Mammary epithelial cell (primary cell): ENCODE measurements at regions not wholly inside any gene's neighbourhood (a gene's known extent, or its start where the extent isn't known, plus 50 kb on each side); places are given as distances from the start of the nearest gene placed in this dataset.
"Not testable (repeated sequence)": the region's sequence is repeated elsewhere in the genome, so short reads cannot be mapped to it uniquely, and the experiment has no call there.

ENCODE experiments used
- EZH2 ChIP-seq: IDR thresholded peaks from 2 replicates; pipeline ENCODE4 v1.6.1; 2012; ENCODE audit warnings: low read length, inconsistent platforms, borderline replicate concordance
- TF ChIP-seq, protein P1 (sequence below), 2 donors: IDR thresholded peaks in 1 of 2; conservative IDR thresholded peaks in 1 of 2; 2 replicates each; pipeline ENCODE4 v1.5.1; 2011 to 2012; ENCODE audit warnings: inconsistent platforms in 2 of 2, low read length in 2 of 2, mild to moderate bottlenecking in 2 of 2, control low read depth in 1 of 2, low read depth in 1 of 2; ENCODE audit not compliant: insufficient read depth in 1 of 2; ENCODE audit errors: extremely low read depth in 1 of 2

DNA sequence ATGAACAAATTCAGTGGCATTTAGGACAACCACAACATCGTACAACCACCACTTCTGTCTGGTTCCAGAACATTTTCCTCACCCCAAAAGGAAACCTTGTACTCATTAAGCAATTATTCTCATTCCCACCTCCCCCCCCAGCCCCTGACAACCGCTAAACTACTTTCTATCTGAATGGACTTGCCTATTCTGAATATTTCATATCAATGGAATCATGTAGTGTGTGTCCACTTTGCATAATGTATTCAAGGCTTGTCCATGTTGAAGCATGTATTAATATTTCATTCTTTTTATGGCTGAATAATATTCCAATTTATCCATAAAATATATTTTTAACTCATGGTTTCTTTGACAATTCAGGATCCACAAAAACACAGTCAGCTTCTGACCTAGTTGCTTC is 307.2 kb upstream of the PLGLB2 start:
- TF ChIP-seq, protein P1, sequence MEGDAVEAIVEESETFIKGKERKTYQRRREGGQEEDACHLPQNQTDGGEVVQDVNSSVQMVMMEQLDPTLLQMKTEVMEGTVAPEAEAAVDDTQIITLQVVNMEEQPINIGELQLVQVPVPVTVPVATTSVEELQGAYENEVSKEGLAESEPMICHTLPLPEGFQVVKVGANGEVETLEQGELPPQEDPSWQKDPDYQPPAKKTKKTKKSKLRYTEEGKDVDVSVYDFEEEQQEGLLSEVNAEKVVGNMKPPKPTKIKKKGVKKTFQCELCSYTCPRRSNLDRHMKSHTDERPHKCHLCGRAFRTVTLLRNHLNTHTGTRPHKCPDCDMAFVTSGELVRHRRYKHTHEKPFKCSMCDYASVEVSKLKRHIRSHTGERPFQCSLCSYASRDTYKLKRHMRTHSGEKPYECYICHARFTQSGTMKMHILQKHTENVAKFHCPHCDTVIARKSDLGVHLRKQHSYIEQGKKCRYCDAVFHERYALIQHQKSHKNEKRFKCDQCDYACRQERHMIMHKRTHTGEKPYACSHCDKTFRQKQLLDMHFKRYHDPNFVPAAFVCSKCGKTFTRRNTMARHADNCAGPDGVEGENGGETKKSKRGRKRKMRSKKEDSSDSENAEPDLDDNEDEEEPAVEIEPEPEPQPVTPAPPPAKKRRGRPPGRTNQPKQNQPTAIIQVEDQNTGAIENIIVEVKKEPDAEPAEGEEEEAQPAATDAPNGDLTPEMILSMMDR (conservative IDR thresholded peaks at IDR 0.05 in 1 of 2, IDR thresholded peaks at IDR 0.05 in 1 of 2; ENCODE audit: extremely low read depth in 1 of 2, insufficient read depth in 1 of 2, low read depth in 1 of 2, low read length in 2 of 2) = not testable (repeated sequence)
- not testable (repeated sequence) for TF ChIP-seq EZH2
